Activated T-helper 17 cell treated with anti-CD3 and anti-CD28 coated beads, Interleukin-2, amount 50 U/mL, for 72 hours (primary cell): ENCODE measurements at regions not wholly inside any gene's neighbourhood (a gene's known extent, or its start where the extent isn't known, plus 50 kb on each side); places are given as distances from the start of the nearest gene placed in this dataset.
A peak's percentile ranks its signal among the peaks of the same experiment; 100 is the strongest.
"Not testable (repeated sequence)": the region's sequence is repeated elsewhere in the genome, so short reads cannot be mapped to it uniquely, and the experiment has no call there.

Source experiments
- ATAC-seq: fragments of 150-1000 bp; cut with Tn5 transposase; replicated peaks from 2 replicates; pipeline ENCODE4 v1.10.0; 2021; ENCODE audit warnings: mild to moderate bottlenecking, moderate library complexity
- H3K27ac Mint-ChIP-seq: one replicate; pipeline ENCODE4 v1.8.0; 2022; ENCODE audit warnings: mixed read lengths
- H3K27me3 Mint-ChIP-seq: one replicate; pipeline ENCODE4 v1.8.0; 2022; ENCODE audit warnings: mixed read lengths
- H3K36me3 Mint-ChIP-seq: one replicate; pipeline ENCODE4 v1.8.0; 2022; ENCODE audit warnings: low read depth, mild to moderate bottlenecking, mixed read lengths
- H3K4me1 Mint-ChIP-seq: one replicate; pipeline ENCODE4 v1.8.0; 2022; ENCODE audit warnings: mixed read lengths
- H3K4me3 Mint-ChIP-seq: one replicate; pipeline ENCODE4 v1.8.0; 2022; ENCODE audit warnings: mild to moderate bottlenecking, mixed read lengths
- H3K9me3 Mint-ChIP-seq: one replicate; pipeline ENCODE4 v1.8.0; 2022; ENCODE audit warnings: mixed read lengths

DNA sequence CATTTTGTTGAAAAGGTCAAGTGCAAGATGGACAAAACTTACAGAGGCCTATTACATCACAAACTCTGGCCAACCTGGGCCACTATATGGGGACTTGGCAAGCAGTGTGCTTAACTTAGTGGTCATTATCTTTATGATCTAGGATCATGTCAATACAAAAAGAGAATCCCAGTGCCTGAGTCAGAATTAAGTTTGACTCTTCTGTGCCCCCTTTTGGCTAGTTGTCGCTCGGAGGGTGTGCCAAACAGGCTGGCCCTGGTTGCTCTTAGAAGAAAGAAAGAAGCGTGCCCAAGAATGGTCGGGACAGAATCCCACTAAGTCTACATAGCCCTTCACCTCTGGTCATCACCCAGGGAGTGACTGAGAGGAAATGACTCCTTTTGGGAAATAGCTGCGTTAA lies 100.1 kb downstream of the EIF4E start:
- H3K36me3 Mint-ChIP-seq = no peaks in the 10 kb centered on the region
- no peaks in the 10 kb centered on the region for H3K4me1 Mint-ChIP-seq
- H3K9me3 Mint-ChIP-seq = no peaks in the 10 kb centered on the region
- H3K27ac Mint-ChIP-seq = no peak overlapping the region
- H3K27me3 Mint-ChIP-seq = no peaks in the 10 kb centered on the region
- no peak for ATAC-seq
- no peak overlapping the region for H3K4me3 Mint-ChIP-seq

DNA sequence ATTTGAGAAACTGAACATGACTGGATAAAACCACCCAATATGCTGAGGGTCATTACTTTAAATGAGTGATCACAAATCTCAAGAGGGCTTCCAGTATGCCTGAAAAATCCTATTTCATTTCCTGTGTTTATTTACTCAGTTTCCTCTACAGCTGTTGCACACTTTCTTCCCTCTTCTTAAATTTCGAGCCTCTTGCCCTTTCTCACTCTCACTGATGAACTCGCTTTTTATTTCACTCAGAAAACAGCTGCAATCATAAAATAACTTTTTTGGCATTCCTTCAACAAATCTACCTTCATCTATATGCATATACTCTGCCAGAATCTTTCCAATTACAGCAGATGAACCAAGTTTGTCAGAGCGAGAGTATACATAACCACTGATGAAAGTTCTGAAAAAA lies 101.3 kb downstream of the EIF4E start:
- H3K4me1 Mint-ChIP-seq = no peaks in the 10 kb centered on the region
- no peak for ATAC-seq

DNA sequence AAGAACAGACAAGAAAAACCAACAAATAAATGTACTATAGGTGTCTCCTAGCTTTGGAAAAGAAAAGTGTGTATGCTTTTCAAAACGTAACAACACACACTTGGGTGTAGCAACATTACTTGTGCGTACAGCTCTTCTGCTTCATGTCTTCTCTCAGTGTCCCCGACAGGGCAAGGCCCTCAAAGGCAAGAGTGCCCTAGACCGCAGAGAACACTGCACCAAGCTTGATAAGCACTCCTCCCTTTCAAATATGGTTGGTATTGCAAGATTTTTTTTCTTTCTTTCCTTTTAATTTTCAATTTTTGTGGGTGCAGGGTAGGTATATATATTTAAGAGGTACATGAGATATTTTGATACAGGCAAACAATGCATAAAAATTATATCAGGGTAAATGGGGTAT lies 106.8 kb downstream of the EIF4E start:
- no peak for ATAC-seq
- H3K36me3 Mint-ChIP-seq = no peaks in the 10 kb centered on the region
- H3K4me3 Mint-ChIP-seq = no peak overlapping the region
- no peaks in the 10 kb centered on the region for H3K4me1 Mint-ChIP-seq
- H3K9me3 Mint-ChIP-seq = no peaks in the 10 kb centered on the region
- no peak overlapping the region for H3K27ac Mint-ChIP-seq
- H3K27me3 Mint-ChIP-seq = no peaks in the 10 kb centered on the region

More for the DNA sequence above, 101.3 kb downstream of the EIF4E start:
- H3K9me3 Mint-ChIP-seq = no peaks in the 10 kb centered on the region
- no peak overlapping the region for H3K4me3 Mint-ChIP-seq
- H3K27ac Mint-ChIP-seq = no peak overlapping the region
- no peaks in the 10 kb centered on the region for H3K27me3 Mint-ChIP-seq
- H3K36me3 Mint-ChIP-seq = no peaks in the 10 kb centered on the region

DNA sequence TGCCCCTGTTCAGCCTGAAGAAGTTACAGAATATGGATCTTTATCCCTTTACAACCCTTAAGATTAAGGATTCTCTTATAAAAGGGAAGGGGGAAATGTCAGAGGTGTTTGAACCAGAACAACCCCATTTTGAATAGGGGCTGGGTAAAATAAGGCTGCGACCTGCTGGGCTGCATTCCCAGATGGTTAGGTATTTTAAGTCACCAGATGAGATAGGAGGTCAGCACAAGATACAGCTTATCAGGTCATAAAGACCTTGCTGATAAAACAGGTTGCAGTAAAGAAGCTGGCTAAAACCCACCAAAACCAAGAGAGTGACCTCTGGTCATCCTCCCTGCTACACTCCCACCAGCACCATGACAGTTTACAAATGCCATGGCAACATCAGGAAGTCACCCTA lies 110.8 kb downstream of the EIF4E start:
- H3K36me3 Mint-ChIP-seq, H3K4me1 Mint-ChIP-seq, H3K27ac Mint-ChIP-seq: not testable (repeated sequence)

DNA sequence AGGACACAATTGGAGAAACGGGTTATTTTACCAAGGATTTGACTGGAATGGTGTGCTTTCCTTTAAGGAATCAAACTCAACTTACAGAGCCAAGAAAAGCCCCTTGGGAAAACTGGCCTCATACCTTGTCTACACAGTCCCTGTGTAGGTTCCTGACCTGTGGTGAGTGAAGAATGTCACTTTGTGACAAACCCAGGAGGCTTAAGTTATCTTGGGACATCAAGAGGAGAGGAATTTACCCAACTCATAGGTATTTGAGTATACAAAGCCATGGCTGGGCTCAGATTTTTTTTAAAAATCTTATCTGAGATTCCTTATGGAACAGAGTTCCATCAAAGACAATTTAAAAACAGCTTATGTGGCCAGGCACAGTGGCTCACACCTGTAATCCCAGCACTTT lies 112.1 kb downstream of the EIF4E start:
- H3K36me3 Mint-ChIP-seq = no peaks in the 10 kb centered on the region

More for the DNA sequence above, 110.8 kb downstream of the EIF4E start:
- H3K9me3 Mint-ChIP-seq, H3K27me3 Mint-ChIP-seq, ATAC-seq, H3K4me3 Mint-ChIP-seq: not testable (repeated sequence)

DNA sequence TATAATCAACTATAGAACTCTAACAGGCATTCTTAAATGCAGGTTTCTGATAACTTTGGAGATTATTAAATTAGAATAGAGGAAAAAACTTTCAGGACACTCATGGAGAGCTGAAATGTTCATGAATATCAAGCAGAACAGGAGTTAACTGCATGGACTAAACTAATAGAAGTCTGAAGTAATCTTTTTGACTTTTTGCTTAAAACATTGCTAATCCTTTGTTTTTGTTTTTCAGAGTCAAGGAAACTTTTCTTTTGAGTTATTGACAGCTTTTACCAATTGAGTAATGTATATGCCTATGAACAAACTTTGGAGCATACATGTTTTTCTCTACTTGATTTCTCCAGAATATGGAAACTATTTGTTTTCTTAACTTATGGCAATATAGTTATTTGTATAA lies 112.5 kb downstream of the EIF4E start:
- no peak overlapping the region for H3K27ac Mint-ChIP-seq
- no peaks in the 10 kb centered on the region for H3K9me3 Mint-ChIP-seq
- H3K4me3 Mint-ChIP-seq = no peak overlapping the region
- no peak for ATAC-seq
- no peaks in the 10 kb centered on the region for H3K27me3 Mint-ChIP-seq
- no peaks in the 10 kb centered on the region for H3K4me1 Mint-ChIP-seq
- no peaks in the 10 kb centered on the region for H3K36me3 Mint-ChIP-seq

More for the DNA sequence above, 112.1 kb downstream of the EIF4E start:
- ATAC-seq = no peak
- Mint-ChIP-seq H3K9me3 (no peaks in the 10 kb centered on the region), H3K27ac (no peak overlapping the region), H3K4me1 (no peaks in the 10 kb centered on the region), H3K27me3 (no peaks in the 10 kb centered on the region), H3K4me3 (no peak overlapping the region)

DNA sequence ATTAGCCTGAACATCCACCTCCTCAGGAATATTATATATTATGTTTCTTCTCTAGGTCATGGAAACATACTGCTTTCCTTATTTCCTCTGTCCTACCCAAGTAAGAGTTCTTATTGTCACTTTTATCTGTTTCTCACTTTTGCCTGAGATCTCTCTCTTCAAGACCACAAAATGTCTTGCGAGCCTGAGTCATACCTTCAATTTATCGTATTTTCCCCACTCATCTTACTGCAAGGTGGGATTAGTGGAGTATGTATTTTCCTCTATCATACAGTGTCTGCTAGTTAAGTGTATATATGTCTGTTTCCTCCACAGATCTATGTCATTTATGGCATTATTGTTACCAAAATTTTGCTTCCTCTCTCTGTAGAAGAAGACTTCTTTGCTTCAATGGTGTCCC lies 124.5 kb downstream of the EIF4E start:
- no peak for ATAC-seq
- H3K27ac Mint-ChIP-seq = no peak overlapping the region
- H3K4me1 Mint-ChIP-seq = no peaks in the 10 kb centered on the region
- no peaks in the 10 kb centered on the region for H3K27me3 Mint-ChIP-seq
- no peak overlapping the region for H3K4me3 Mint-ChIP-seq
- no peaks in the 10 kb centered on the region for H3K9me3 Mint-ChIP-seq
- no peaks in the 10 kb centered on the region for H3K36me3 Mint-ChIP-seq

DNA sequence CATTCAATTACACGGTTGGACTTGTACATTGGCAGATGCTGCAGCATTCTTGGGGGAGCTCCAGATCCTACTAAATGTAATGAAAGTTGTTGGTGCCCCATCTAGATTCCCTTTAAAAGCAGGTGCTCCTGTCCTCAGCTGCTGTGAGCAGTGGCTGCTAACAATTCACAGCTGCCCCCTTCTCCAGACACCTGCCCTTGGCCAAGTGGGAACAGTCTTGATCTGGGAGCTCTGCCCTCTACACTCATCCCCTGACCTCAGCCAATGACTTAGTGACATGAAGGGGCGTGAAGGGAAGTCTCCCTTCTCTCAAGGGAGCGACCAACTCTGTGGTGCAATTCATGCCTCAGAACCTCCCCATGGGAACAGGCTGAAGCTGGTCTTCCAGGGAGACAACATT lies 125.7 kb downstream of the EIF4E start:
- Mint-ChIP-seq H3K4me3 (no peak overlapping the region), H3K36me3 (no peaks in the 10 kb centered on the region), H3K27ac (no peak overlapping the region), H3K4me1 (no peaks in the 10 kb centered on the region), H3K9me3 (no peaks in the 10 kb centered on the region), H3K27me3 (no peaks in the 10 kb centered on the region)
- ATAC-seq = no peak

DNA sequence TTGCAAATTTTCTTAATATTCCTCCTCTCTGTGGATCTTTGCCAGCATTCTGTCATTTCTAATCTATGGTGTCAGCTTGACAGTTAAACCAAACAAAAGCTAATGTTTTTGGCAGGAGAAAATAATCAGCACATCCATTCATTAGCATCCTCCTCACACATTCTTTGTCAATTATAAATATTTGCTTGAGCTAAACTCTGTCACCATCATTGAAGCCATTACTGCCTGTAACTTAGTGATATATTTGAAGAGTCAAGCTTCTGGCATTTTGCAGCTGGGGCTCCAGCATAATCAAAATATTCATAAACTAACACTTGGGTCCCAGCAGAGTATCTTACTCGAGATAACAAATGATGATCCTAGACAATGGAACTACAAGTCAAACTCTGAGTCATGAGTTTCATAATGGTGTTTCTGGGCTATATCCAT lies 126.1 kb downstream of the EIF4E start:
- ATAC-seq = no peak
- no peaks in the 10 kb centered on the region for H3K27me3 Mint-ChIP-seq
- no peaks in the 10 kb centered on the region for H3K36me3 Mint-ChIP-seq
- no peaks in the 10 kb centered on the region for H3K4me1 Mint-ChIP-seq
- no peak overlapping the region for H3K27ac Mint-ChIP-seq
- H3K9me3 Mint-ChIP-seq = no peaks in the 10 kb centered on the region
- H3K4me3 Mint-ChIP-seq = no peak overlapping the region

DNA sequence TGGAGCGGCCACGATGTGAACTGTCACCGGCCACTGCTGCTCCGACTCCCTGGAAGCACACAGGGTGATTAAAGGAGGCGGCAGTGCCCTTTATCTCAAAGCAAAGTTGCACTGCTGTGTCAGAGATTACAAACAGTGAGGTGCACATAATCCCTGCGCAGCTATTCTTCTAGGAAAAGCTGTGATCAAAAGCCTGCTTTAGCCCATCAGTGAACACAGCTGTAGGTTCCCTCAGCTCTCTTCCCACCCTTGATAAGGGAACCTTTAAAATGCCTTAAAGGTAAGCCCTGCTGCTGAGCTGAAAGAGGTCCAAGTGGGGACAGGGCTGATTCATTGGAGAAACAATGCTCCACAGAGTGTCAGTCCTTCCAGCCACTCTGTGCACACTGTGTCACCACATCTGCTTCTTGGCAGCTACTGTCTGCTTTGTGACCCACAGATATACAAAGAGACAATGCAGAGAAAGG lies 127.6 kb downstream of the EIF4E start:
- Mint-ChIP-seq H3K4me3 (no peak overlapping the region), H3K36me3 (no peaks in the 10 kb centered on the region), H3K9me3 (no peaks in the 10 kb centered on the region), H3K27ac (no peak overlapping the region), H3K4me1 (no peaks in the 10 kb centered on the region), H3K27me3 (no peaks in the 10 kb centered on the region)
- no peak for ATAC-seq

DNA sequence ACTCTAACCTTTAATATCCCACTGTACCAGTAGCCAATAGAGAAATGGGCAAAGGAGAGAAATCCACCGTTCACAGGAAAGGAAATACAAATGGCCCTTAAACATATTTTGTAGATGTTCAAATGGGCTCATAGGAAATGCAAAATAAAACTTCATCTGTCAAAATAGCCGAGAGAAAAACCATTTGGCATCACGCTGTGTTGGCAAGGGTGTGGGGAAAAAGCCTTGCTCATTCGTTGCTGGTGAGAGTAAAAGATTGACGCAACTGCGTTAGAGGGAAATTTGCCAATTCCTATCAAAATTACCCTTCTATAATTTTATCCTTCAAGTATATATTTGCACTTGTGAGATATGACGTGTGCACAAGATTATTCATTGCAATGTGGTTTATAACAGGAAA lies 131.9 kb downstream of the EIF4E start:
- Mint-ChIP-seq H3K4me3 (no peak overlapping the region), H3K27ac (no peak overlapping the region), H3K36me3 (no peaks in the 10 kb centered on the region), H3K27me3 (no peaks in the 10 kb centered on the region), H3K4me1 (peaks cover 5% of the 10 kb centered on the region), H3K9me3 (no peaks in the 10 kb centered on the region)
- no peak for ATAC-seq

DNA sequence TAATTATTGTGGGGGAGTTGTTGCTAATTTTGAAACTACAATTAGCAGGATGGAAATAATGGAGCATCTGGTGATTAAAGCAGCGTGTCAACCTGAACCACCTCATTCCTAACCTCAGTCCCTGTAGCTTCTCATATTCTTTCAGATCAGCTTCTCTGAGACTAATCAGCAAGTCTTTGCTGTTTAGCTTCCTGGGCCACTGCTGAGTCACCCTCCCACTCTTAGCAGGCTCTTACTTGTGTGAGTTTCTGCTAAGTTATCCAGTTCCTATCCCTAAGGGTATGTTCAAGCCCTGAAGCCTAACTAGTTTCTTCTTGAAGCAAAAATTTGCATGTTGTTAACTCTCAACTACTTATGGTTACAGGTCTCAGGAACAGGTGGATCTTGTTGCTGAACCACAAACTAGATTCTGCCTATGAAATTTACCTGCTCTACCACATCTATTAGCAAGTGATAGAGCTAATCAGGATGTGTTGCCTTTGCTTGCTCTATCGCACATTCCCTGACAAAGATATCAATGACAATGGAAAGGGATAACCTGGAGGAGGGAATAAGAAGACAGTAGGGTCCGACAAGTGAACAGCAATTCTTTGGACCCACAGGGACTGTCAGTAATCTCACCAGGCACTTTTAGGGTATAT lies 134.2 kb downstream of the EIF4E start:
- ATAC-seq = peak; percentile 99
- Mint-ChIP-seq H3K4me3 (no peak overlapping the region), H3K9me3 (no peaks in the 10 kb centered on the region), H3K36me3 (no peaks in the 10 kb centered on the region), H3K27me3 (no peaks in the 10 kb centered on the region), H3K4me1 (peaks cover 5% of the 10 kb centered on the region), H3K27ac (no peak overlapping the region)

DNA sequence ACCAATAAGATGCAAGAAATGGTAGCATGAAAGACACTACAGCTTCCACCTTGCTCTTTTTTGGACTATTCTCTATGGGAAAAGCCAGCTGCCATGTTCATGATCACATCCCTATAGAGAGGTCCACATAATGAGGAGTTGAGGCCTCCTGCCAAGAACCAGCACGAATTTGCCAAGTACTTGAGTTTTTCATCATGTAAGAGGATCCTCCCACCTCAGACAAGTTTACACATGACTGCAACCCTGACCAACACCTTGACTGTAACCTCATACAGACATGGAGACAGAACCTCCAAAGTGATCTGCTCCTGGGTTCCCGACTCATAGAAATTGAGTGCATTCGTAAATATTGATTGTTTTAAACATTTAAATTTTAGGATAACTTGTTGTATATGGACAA lies 135.2 kb upstream of the TSPAN5 start:
- no peak overlapping the region for H3K4me3 Mint-ChIP-seq
- H3K36me3 Mint-ChIP-seq = no peaks in the 10 kb centered on the region
- peaks cover 5% of the 10 kb centered on the region for H3K4me1 Mint-ChIP-seq
- H3K27ac Mint-ChIP-seq = no peak overlapping the region
- ATAC-seq = no peak
- H3K9me3 Mint-ChIP-seq = no peaks in the 10 kb centered on the region
- H3K27me3 Mint-ChIP-seq = no peaks in the 10 kb centered on the region

DNA sequence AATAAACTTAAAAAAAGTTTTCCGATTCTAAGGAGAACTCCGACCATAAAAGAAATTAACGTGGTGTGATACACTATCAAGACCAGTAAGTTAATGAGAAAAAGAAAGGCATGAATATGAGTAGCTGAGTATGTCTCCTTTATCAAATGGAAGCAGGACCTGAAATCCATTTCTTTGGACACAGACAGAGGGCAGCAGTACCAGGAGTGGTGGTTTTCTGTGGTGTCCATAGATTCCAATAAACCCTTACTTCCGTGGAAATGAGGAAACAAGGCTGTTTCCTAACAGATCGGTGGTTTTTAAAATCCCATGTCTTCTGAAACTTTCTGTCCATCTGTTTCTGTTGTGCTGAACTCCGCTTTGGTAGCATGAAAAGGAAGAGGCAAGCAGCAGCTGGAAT lies 128.5 kb upstream of the TSPAN5 start:
- no peaks in the 10 kb centered on the region for H3K36me3 Mint-ChIP-seq
- H3K4me3 Mint-ChIP-seq = no peak overlapping the region
- no peak for ATAC-seq
- no peak overlapping the region for H3K27ac Mint-ChIP-seq
- H3K27me3 Mint-ChIP-seq = peaks cover 3% of the 10 kb centered on the region
- no peaks in the 10 kb centered on the region for H3K4me1 Mint-ChIP-seq
- no peaks in the 10 kb centered on the region for H3K9me3 Mint-ChIP-seq

DNA sequence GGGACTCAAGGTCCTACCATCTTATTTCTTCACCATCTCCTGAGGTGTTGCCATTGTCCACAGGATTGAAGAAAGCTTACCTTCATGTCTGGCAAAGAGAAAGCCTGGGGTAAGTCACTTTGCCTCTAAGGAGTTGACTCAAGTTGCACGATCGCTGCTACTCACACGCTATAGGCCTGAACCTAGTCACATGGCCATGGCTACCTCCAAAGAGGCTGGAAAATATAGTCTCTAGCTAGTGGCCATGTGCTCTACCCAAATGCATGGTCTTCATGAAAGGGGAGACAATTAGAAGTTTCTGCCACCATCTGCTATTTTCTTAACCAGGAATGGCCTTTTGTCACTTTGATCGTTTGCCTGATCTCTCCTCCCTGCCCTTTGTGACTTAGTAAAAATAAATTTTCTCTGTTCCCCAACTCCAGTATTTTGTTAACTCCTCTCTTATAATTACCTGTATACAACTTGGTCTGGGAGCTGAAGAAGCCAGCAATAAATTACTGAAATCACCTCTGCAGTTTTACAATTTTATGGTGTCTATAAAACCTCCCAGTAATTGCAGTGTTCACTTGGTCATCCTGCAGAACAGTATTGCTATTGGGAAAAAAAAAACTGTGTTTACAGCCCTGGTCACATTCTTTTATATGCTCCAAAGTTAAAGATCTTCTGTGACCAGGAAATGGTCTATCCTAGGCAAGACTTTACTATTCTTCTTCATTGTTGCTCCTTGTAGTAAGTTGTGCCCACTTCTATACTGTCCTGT lies 126.7 kb upstream of the TSPAN5 start:
- H3K27me3 Mint-ChIP-seq = peaks cover 3% of the 10 kb centered on the region
- no peaks in the 10 kb centered on the region for H3K9me3 Mint-ChIP-seq
- H3K27ac Mint-ChIP-seq = no peak overlapping the region

More for the DNA sequence above, 126.7 kb upstream of the TSPAN5 start:
- Mint-ChIP-seq H3K4me3 (no peak overlapping the region), H3K36me3 (no peaks in the 10 kb centered on the region), H3K4me1 (no peaks in the 10 kb centered on the region)
- ATAC-seq = no peak
